Smooth muscle cell (in vitro differentiated cells): ENCODE measurements at regions not wholly inside any gene's neighbourhood (a gene's known extent, or its start where the extent isn't known, plus 50 kb on each side); places are given as distances from the start of the nearest gene placed in this dataset.

Experiments
- DNase-seq: peaks from one replicate; lab custom pipeline; 2025; ENCODE audit not compliant: unreplicated experiment; lab: John Stamatoyannopoulos, UW
- H2AFZ ChIP-seq: fragments of 200-600 bp; sonication (generic); 2 replicates; pipeline ENCODE4 v1.6.0; 2016; ENCODE audit warnings: antibody characterized with exemption, low read depth, mild to moderate bottlenecking
- H3F3A ChIP-seq: fragments of 200-600 bp; sonication (generic); 2 replicates; pipeline ENCODE4 v1.6.0; 2017; ENCODE audit warnings: antibody characterized with exemption, low read depth
- H3K27ac ChIP-seq: fragments of 200-600 bp; sonication (generic); 2 replicates; pipeline ENCODE4 v1.5.1; 2016; ENCODE audit warnings: low read depth, mild to moderate bottlenecking
- H3K27me3 ChIP-seq: fragments of 200-600 bp; sonication (generic); 2 replicates; pipeline ENCODE4 v1.6.1; 2016; ENCODE audit warnings: low read depth, mild to moderate bottlenecking
- H3K36me3 ChIP-seq: fragments of 200-600 bp; sonication (generic); 2 replicates; pipeline ENCODE4 v1.5.1; 2016; ENCODE audit warnings: low read depth
- H3K4me1 ChIP-seq: fragments of 200-600 bp; sonication (generic); 2 replicates; pipeline ENCODE4 v1.5.1; 2016; ENCODE audit warnings: low read depth
- H3K4me2 ChIP-seq: fragments of 200-600 bp; sonication (generic); 2 replicates; pipeline ENCODE4 v1.6.0; 2016; ENCODE audit warnings: mild to moderate bottlenecking
- H3K4me3 ChIP-seq: fragments of 200-600 bp; sonication (generic); 2 replicates; pipeline ENCODE4 v1.5.1; 2016; ENCODE audit warnings: mild to moderate bottlenecking
- H3K79me2 ChIP-seq: fragments of 200-600 bp; sonication (generic); 2 replicates; pipeline ENCODE4 v1.6.0; 2016; ENCODE audit warnings: low read depth, mild to moderate bottlenecking
- H3K9ac ChIP-seq: fragments of 200-600 bp; sonication (generic); 2 replicates; pipeline ENCODE4 v1.6.0; 2016; ENCODE audit warnings: low read depth
- H3K9me3 ChIP-seq: fragments of 200-600 bp; sonication (generic); replicated peaks from 2 replicates; pipeline ENCODE4 v1.5.1; 2016; ENCODE audit warnings: low read depth
- H4K20me1 ChIP-seq: fragments of 200-600 bp; sonication (generic); 2 replicates; pipeline ENCODE4 v1.6.0; 2016; ENCODE audit warnings: low read depth
- WGBS: methylation state at CpG from one replicate; pipeline ENCODE4 v1.1.7; 2016; ENCODE audit warnings: low lambda C conversion rate; 5-methylcytosine and 5-hydroxymethylcytosine counted together
- TF ChIP-seq, protein P1 (sequence below): fragments of 200-600 bp; sonication (generic); IDR thresholded peaks from 2 replicates; pipeline ENCODE4 v1.5.1; 2017; ENCODE audit warnings: borderline replicate concordance, mild to moderate bottlenecking, antibody characterized with exemption; ENCODE audit not compliant: insufficient read depth, poor library complexity, severe bottlenecking

- TF ChIP-seq, protein P1, sequence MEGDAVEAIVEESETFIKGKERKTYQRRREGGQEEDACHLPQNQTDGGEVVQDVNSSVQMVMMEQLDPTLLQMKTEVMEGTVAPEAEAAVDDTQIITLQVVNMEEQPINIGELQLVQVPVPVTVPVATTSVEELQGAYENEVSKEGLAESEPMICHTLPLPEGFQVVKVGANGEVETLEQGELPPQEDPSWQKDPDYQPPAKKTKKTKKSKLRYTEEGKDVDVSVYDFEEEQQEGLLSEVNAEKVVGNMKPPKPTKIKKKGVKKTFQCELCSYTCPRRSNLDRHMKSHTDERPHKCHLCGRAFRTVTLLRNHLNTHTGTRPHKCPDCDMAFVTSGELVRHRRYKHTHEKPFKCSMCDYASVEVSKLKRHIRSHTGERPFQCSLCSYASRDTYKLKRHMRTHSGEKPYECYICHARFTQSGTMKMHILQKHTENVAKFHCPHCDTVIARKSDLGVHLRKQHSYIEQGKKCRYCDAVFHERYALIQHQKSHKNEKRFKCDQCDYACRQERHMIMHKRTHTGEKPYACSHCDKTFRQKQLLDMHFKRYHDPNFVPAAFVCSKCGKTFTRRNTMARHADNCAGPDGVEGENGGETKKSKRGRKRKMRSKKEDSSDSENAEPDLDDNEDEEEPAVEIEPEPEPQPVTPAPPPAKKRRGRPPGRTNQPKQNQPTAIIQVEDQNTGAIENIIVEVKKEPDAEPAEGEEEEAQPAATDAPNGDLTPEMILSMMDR, result no peak
- H4K20me1 ChIP-seq, result no peaks in the 10 kb centered on the region
- no peaks in the 10 kb centered on the region for H3K36me3 ChIP-seq
- H3K9me3 ChIP-seq, result no peaks in the 10 kb centered on the region
- H3K9ac ChIP-seq, result no peak overlapping the region
- H3K4me2 ChIP-seq, result no peak overlapping the region
- 66% methylated on average over 3 of the region's 3 CpGs for WGBS
- H3K4me3 ChIP-seq, result no peak overlapping the region
- no peaks in the 10 kb centered on the region for H3F3A ChIP-seq
- no peak overlapping the region for H2AFZ ChIP-seq
- no peaks in the 10 kb centered on the region for H3K4me1 ChIP-seq
- DNase-seq, result no peak
- no peak overlapping the region for H3K27ac ChIP-seq
- H3K27me3 ChIP-seq, result no peaks in the 10 kb centered on the region
- no peaks in the 10 kb centered on the region for H3K79me2 ChIP-seq
These were observed 62.4 kb upstream of the FERMT1 start for GRCh38 chr20:6185268-6185667.

DNA sequence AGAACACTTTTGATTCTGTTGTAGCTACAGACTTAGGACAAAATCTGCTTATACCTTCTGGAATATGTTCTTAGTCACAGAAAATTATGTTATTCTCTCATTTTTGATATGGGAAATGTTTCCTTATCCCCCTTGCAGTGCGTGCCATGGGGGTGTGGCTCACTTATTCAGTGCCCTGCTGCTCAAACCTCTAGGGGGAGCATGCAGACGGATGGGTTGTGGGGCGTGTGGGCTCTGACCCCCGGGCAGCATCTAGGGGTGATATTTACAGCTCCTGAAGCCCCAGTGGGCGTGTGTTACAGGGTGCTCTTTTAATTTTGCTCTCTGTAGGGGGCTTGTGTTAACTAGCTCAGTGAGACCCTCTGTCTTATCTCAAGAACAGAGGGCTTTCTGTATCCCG lies 61.3 kb upstream of the FERMT1 start:
- TF ChIP-seq, protein P1, result no peak
- WGBS, result 76% methylated on average over 6 of the region's 6 CpGs

DNA sequence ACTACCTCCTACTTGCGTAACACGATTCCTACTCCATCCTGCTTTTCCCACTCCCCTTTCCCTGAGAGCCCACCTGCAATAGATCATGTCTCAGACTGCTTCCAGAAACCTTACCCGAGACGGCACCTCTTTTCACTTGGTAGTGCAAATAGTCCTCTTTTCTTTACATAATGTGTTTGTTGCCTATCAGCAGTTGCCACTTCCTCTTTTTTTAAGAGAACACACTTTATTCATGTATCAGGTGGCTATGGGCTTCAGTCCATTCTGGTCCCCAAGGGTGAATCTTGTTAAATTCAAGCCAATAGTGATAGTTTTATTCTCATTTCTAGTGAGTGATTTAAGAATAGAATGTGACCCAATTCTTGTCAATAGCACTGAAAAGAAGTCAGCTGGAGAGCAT lies 57.7 kb upstream of the FERMT1 start:
- Histone ChIP-seq H3K79me2 (no peaks in the 10 kb centered on the region), H3K9me3 (no peaks in the 10 kb centered on the region), H2AFZ (no peak overlapping the region), H3K9ac (no peak overlapping the region), H4K20me1 (no peaks in the 10 kb centered on the region), H3F3A (no peaks in the 10 kb centered on the region), H3K27me3 (no peaks in the 10 kb centered on the region), H3K27ac (no peak overlapping the region), H3K4me3 (no peak overlapping the region), H3K4me2 (no peak overlapping the region), H3K4me1 (no peaks in the 10 kb centered on the region), H3K36me3 (no peaks in the 10 kb centered on the region)
- no peak for DNase-seq
- 92% methylated on average over 4 of the region's 4 CpGs for WGBS
- TF ChIP-seq, protein P1, result no peak

More for the DNA sequence above, 61.3 kb upstream of the FERMT1 start:
- Histone ChIP-seq H3K27ac (no peak overlapping the region), H3K9ac (no peak overlapping the region), H3K4me2 (no peak overlapping the region), H2AFZ (no peak overlapping the region), H3K9me3 (no peaks in the 10 kb centered on the region), H3K4me3 (no peak overlapping the region), H3K4me1 (no peaks in the 10 kb centered on the region), H3K36me3 (no peaks in the 10 kb centered on the region), H4K20me1 (no peaks in the 10 kb centered on the region), H3K79me2 (no peaks in the 10 kb centered on the region), H3F3A (no peaks in the 10 kb centered on the region), H3K27me3 (no peaks in the 10 kb centered on the region)
- DNase-seq, result no peak

GRCh38 chr20:6178537-6178936 lies 55.7 kb upstream of the FERMT1 start:
- Histone ChIP-seq H3K9ac (no peak overlapping the region), H3K36me3 (no peaks in the 10 kb centered on the region), H3F3A (no peaks in the 10 kb centered on the region), H3K4me2 (no peak overlapping the region), H3K4me3 (no peak overlapping the region), H3K27me3 (no peaks in the 10 kb centered on the region), H3K9me3 (no peaks in the 10 kb centered on the region), H2AFZ (no peak overlapping the region), H3K27ac (no peak overlapping the region), H4K20me1 (no peaks in the 10 kb centered on the region), H3K4me1 (no peaks in the 10 kb centered on the region), H3K79me2 (no peaks in the 10 kb centered on the region)
- TF ChIP-seq, protein P1, result peak; percentile 55
- 14% methylated on average over 3 of the region's 3 CpGs for WGBS
- DNase-seq, result no peak
